EH (cell line): ENCODE measurements at regions not wholly inside any gene's neighbourhood (a gene's known extent, or its start where the extent isn't known, plus 50 kb on each side); places are given as distances from the start of the nearest gene placed in this dataset.

Experiments
- DNase-seq: peaks from one replicate; pipeline ENCODE4 v3.0.0-alpha.2; 2015; ENCODE audit warnings: low read depth

DNA sequence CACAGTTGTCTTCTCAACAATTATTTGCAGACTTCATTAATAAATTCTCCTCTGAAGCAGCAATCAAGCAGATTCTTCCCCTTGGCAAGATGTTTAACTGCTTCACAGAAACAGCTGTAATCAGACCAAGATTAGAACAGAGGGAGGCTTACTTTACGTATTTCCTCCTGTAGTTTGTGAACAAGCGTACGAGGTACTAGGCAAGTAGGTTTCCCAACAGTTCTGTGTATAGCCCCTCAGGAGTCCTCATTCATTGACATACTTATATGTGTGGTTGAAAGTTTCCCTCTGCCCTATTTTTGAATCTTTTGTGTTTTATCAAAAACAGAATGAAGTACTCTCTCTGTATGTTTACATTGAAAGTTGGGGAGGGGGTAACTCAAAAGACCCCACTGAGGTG lies 128.0 kb downstream of the SPATA31D1 start:
- no peak for DNase-seq

DNA sequence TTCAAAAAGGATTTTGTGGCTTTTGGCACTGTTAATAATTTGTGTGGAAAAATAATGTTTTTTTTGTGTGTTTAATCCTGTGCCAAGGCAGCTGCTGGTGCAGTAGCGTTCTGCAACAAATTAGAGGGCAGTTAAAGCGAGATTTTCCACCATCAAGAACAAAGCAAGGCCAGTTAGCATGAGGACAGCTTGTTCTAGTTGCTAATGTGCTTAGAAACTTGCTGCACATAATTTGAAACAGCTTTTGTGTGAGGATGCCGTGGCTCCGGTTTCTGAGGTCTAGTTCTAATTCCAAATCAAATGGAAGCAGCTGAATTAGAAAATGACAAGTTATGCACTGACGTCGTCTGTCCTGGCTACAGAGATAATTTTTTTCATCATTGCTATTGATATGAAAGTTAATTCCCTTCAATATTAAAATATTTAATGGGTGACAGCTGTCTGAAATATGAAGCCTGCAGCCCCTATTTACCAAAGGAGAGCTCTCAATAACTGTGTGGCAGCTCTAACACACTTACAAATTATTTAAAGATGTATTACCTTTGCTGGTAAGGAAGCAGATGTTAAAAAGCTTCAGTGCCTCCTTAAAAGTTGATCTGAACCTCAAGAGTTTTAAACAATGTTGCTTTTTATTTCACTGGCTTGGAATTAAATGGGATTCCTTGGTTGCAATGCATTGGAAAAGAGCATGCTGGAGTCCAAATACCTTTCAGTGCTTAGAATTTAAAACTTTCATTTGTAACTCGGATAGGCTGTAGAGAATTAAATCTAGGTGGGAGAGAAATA lies 128.6 kb downstream of the SPATA31D1 start:
- DNase-seq: no peak

DNA sequence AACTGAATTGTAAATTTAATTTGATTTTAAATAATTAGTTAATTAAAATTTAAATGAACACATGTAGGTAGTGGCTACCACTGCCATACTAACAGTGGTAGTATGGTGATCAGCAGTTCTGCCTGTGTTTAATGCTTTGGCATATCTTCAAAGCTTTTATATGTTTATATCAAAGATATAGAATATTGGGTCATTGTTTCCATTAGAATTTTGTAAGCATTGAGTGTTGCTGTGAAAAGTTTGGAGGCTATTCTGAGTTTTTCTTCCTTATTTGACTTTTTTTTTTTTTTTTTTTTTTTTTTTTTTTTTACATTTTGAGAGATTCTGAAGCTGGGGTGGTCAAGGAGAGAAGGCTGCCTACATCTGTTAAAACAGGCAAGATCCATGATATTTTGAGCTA lies 134.2 kb downstream of the SPATA31D1 start:
- no peak for DNase-seq

DNA sequence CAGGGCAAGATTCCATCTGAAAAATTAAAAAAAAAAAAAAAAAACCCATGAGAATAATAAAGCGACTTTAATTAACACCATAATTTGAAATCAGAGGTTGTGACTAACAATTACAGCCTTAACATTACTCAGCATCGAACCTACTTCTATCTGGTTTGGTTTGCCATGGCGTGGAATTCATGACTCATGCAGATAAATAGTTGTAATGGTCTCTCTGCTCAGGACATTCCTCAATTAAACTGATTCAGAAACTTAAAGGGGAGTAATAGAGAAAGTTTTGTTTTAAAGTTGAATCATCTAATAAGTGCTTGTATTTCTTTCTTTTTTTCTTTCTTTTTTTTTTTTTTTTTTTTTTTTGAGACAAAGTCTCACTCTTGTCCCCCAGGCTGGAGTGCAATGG lies 135.5 kb downstream of the SPATA31D1 start:
- peak; percentile 94 for DNase-seq

DNA sequence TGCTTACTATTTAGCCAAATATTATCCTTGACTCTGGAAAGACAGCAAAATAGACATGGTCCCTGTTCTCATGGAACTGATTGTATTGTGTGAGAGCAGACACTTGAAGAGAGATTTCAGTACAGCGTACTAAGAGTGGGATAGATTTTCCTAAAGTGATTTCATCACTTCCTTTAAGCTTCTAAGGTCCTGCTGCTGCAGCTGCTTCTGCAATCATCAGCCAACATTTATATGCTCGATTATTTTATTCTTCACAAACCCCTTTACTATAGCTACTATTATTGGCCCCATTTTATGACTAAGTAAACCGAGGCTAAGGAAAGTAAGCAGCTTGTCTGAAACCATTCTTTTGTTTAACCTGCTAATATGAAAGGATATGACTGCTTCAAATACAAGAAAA lies 137.7 kb downstream of the SPATA31D1 start:
- DNase-seq: no peak

DNA sequence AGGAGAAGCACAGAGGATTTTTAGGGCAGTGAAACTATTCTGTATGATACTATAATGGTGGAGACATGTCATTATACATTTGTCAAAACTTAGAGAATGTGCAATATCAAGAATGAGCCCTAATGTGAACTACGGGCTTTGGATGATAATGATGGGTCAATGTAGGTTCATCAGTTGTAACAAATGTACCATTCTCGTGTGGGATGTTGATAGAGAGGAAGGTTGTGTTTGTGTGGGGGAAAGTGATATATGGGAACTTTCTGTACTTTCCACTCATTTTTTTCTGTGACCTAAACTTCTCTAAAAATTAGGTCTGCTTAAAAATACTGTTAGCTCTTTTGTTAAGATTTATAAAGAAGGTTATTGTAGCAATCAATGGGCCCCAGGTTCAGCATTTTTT lies 138.9 kb downstream of the SPATA31D1 start:
- no peak for DNase-seq

DNA sequence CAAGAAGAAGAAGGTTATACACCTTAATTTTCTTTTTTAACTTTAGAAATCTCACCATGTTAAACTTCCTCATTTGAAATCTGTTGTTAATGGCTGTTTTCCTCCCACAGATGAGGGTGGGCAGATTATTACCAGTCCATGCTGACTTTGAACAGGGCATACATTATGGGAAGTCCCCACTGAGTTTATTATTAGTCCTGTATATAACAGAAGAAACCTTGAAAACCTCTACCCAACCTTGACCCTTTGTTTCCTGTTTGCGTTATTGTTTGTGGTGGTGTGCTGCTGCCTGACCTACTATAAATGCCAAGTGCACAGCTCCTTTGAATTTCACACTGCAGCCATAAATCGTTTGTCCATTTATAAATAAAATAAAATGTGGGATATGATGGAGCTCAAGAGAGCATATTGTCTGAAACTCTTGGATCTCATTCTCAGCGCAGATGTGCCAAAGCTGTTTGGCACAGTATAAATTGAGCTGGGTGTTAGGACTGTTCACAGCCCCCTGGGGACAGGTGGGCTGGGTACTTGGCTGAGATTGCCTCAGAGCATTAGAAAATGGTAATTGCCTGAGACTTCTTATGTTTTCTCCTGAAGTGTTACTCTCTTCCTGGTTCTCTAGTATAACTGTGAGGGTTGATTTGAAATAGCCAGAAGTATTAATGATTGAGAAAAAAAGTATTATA lies 139.6 kb downstream of the SPATA31D1 start:
- no peak for DNase-seq

DNA sequence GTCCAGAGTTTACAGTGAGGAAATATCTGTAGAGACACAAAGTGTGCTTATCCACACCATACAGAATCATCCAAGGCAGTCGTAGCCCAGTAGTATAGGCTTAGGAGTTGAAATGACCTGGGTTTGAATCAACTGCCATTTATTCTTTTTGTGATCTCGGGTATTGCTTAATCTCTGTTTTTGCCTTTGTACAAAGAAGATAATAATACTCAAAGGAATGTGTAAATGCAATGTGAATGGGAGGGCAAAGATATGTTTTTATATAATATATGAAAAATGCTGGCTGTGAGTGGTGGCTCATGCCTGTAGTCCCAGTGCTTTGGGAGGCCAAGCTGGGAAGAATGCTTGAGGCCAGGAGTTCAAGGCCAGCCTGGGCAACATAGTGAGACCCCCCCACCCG lies 141.1 kb downstream of the SPATA31D1 start:
- DNase-seq: no peak

DNA sequence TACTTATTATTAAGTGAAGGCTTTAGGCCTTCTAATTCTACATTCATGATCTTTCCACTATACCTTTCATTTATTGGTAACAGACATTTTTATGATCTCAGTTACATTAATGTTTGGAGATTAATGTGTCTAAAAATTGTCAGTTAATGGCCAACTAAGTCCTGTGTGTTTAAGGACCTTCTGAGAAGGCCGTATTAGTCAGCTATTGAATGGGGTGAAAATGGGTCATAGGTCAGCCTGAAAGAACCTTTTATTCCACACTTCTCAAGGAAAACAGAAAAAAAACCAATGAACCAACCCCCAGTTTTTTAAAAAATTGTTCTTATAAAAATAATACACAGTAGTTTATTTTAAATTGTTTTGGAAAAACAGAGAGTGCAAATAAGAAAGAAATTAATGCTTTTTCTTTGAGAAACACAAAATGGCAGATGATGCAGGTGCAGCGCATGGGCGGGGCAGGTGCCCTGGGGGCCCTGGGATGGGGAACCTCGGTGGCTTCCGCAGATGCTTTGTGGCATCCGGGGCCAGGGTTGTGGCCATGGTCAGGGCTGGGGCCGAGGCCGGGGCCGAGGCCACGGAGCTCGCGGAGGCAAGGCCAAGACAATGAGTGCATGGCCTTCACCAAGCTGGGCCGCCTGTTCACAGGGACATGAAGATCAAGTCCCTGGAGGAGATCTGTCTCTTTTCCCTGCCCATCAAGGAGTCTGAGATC lies 141.9 kb downstream of the SPATA31D1 start:
- DNase-seq: no peak

DNA sequence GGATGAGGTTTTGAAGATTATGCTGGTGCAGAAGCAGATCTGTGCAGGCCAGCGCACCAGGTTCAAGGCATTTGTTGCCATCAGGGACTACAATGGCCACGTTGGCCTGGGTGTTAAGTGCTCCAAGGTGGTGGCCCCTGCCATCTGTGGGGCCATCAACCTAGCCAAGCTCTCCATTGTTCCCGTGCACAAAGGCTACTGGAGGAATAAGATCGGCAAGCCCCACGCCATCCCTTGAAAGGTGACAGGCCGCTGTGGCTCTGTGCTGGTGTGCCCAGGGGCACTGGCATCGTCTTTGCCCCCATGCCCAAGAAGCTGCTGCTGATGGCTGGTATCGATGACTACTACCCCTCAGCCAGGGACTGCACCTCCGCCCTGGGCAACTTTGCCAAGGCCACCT lies 142.5 kb downstream of the SPATA31D1 start:
- no peak for DNase-seq

DNA sequence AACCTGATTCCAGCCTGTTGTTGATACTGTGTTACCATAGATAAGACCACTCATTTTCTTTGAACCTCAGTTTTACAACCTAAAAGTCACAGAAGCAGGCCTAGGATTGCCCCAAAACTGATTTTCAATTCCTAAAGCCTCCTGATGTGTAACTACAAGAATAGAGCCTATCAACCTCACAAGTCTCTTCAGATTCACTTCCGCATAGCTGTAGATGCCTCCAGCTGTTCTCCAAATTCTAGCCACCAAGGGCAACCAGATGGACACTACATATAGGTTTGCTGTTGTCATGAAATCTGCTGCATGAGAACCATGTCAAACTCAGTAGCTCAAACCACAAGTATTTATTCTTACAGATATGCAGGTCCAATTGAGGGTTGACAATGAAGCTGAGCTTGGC lies 143.5 kb downstream of the SPATA31D1 start:
- DNase-seq: no peak

DNA sequence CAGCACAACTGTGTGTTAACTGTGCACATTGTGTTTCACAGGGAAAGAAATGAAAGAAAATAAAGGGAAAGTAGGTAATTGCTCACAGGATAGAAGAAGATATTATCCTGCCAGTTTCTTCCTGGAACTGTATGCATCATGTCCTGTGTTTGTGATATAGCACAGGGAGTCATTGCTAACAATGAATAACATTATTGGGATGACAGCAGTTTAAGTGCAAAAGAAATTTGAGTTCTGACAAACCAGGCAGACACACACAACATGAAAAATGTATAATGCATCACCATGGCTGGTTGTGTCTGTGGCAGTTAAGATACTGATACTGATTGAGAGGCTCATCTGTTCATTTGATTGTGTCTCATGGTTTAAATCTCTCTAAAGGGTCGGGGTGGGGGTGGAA lies 145.4 kb downstream of the SPATA31D1 start:
- DNase-seq: peak; percentile 23

DNA sequence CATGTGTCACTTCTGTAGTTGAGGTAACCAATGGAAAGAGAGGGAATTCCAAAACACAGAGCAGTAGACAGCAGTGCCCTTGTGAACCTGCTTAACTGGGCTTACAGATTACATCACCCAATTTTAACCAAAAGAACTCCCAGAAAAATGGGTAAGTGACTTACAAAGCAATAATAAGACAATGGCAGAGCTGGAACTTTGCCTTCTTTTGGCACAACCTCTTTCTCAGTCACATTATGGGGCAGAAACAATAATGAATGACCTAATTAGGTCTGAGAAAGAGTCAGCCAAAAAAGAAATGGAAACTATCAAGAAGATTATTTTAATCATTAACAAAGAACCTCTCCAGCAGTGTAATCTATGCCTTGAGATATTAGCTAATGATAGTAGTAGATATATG lies 146.5 kb downstream of the SPATA31D1 start:
- DNase-seq: no peak

DNA sequence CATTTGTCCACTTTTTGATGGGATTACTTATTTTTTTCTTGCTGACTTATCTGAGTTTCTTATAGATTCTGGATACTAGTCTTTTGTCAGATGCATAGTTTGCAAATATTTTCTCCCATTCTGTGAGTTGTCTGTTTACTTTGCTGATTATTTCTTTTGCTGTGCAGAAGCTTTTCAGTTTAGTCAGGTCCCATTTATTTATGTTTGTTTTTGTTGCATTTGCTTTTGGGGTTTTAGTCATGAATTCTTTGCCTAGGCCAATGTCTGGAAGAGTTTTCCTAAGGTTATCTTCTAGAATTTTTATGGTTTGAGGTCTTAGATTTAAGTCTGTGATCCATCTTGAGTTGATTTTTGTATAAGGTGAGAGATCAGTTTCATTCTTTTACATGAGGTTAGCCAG lies 149.5 kb downstream of the SPATA31D1 start:
- peak; percentile 53 for DNase-seq

DNA sequence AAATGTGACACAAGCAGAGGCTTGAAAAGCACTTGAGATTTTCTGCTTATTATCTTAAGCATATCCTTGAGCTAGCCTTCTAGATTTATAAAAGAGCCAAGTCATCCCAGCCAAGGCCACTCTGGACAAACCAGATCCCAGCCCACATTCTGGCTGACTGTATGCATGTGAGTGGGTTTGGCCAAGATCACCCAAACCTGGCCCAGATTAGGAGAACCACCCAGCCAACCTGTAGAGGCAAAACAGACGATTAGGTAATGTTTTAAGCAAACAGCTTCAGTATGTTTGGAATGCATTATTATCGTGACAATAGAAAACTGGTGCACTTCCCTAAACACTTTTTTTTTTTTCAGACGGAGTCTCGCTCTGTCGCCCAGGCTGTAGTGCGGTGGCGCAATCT lies 151.9 kb downstream of the SPATA31D1 start:
- DNase-seq: no peak

DNA sequence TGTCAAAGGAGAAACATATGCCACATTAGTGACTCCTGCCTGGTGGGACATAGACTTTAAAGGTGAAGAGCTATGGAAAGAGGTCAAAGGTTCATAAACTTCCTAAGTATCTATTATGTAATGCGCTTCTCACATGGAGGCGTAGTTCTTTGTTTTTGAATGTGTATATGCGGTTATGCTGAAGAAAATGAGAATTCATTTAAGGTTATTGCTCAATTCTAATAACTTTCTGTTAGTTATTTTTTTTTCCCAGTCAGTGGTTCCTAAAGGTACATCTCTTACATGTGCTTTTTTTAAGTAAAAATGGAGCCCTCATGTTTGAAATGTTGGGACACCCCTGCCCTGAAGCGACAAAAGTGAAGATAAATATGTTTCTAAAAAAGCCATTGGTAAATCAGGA lies 156.2 kb downstream of the SPATA31D1 start:
- no peak for DNase-seq

DNA sequence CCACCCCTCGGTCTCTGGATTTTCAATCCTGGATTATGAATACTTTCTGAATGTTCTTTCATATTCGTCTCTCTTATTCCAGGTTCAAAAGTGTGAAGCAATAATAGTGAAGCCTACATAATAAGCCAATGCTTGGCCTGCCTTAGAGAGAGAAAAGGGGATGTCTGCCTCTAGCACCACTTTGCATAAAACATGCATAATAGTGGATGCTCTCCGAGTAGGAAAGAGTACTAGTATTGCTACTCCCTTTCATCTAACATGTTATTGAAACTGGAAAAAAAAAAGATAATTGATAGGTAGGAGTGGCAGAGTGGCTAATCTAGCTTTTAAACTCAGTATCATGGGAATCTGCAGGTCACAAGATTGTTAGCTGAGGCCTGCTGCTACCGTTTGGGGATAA lies 158.1 kb downstream of the SPATA31D1 start:
- DNase-seq: no peak

DNA sequence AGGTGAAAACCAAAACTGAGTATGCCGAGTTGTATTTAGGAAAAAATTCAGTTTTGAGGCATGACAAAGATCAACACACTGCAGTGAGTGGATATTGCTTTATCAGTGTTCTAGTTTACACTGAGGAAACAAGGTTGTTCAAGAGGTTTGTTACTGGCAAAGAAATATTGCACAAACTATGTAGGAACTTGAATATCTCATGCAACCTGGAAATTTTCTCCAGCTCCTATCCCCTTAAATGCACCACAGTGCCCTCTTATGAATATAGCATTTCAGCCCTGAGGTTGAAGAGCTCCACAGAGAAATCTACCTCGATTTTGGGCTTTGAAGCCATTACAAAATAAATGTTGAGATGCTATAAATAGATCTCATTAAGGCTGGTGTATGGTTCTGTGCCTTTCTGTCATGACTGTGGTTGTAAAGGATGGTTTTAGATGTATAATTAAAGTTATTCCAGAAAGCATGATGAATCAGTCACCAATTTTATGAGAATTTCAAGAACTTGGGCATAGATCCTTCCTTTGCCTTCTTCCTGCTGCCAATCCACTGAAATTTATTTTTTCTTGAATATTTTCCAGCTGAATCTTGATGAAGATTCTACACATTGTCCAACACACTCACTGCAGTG lies 159.3 kb downstream of the SPATA31D1 start:
- DNase-seq: peak; percentile 88

DNA sequence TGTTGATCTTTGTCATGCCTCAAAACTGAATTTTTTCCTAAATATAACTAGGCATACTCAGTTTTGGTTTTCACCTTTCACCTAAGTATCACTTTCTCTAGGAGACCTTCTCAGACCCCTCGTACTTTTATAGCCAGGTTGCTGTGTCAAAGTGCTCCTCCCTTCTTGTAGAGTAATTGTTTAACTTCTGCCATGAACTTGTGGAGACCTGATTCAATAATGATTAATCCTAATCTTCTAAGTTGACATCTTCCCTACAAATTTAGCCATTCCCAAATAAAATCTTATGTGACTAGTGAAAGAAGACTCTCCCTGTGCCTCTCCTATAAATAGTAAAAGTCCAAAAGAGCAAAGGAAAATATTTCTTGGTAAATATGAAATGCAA lies 159.8 kb downstream of the SPATA31D1 start:
- DNase-seq: no peak

DNA sequence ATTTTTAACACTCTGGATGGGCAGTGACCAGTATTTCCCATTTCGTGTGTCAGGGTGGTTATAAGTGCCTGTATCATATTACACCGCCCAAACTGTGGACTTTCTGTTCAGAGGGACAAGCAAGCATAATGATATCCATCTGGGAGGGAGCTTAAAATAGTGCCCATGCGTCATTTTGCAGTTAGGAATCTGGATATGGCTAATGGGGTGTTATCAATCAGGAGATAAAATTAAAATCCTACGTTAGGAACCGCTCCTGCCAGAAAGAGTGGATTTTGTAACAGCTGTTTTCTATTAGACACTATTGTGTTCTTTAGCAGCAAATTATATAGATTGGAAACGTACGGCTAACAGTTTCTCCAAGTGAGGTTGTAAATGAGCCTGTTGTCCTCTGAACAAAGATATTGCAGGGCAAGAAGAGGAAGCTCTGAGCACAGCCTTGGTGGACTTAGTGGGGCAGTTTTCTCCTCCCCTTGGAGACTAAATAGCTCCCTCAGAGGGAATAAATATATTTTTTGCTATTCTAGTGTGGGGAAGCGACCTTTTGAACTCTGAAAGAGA lies 160.4 kb downstream of the SPATA31D1 start:
- DNase-seq: peak; percentile 96

DNA sequence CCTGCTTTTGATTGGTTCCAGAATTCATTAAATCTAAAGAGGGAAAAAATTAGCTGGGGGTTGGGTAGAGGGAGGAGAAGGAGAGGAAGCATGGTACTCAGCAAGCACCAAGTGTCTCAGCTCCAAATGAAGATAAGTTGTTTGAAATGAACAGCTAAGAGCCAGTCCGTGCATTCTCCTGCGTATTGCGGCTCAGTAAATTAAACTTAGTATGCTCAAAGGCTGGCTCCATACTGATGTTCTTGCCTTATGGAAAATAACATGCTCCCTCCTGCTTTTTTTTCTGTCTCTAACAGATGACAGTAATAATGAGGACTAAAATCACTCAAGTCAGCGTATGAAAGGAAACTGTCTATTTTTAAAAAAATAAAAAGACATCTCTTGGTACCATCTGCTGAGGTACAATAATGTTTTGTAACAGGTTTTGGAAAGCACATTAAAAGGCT lies 161.0 kb downstream of the SPATA31D1 start:
- no peak for DNase-seq

DNA sequence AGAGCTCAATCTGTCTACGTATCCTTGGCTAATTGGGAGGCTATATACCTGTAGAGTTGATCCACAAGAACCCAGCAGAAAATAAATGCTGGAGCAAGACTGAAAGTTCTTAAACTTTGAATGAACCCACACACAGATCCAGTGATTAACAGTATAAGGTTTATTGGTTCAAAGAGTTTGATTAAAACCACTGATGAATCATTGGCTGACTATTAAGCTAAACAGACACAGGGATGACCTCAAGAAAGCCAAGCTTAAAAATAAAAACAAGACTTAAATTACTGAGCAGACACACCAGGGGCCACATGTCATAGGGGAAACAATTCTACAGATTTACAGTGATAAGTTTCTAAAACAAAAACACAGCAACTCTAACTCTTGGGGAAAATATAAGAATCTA lies 163.6 kb downstream of the SPATA31D1 start:
- peak; percentile 77 for DNase-seq
